ENCODE measurements at regions not wholly inside any gene's neighbourhood (a gene's known extent, or its start where the extent isn't known, plus 50 kb on each side); places are given as distances from the start of the nearest gene placed in this dataset.

- Histone ChIP-seq H3K9ac (ENCODE audit: low read length in 2 of 2) (no peak overlapping the region), H3K27me3 (ENCODE audit: control insufficient read depth in 1 of 2, insufficient read depth in 2 of 2, low read length in 2 of 2) (peaks cover 0 to 3% of the 10 kb centered on the region in 2 donors), H3K4me3 (ENCODE audit: low read length in 2 of 2) (no peak overlapping the region), H3K4me1 (ENCODE audit: control insufficient read depth, insufficient read depth, low read length) (no peaks in the 10 kb centered on the region), H3K9me3 (ENCODE audit: control insufficient read depth in 2 of 2, low read length in 2 of 2) (no peaks in the 10 kb centered on the region), H3K36me3 (ENCODE audit: control insufficient read depth in 2 of 2, insufficient read depth in 2 of 2, low read length in 2 of 2) (no peaks in the 10 kb centered on the region), H3K27ac (ENCODE audit: low read length) (no peak overlapping the region)
These were observed 253.2 kb downstream of the TFCP2L1 start for GRCh38 chr2:121031568-121032340.

GRCh38 chr2:121033461-121033996 is 251.5 kb downstream of the TFCP2L1 start:
- Histone ChIP-seq H3K27ac (ENCODE audit: low read length) (no peak overlapping the region), H3K9me3 (ENCODE audit: control insufficient read depth in 2 of 2, low read length in 2 of 2) (no peaks in the 10 kb centered on the region), H3K36me3 (ENCODE audit: control insufficient read depth in 2 of 2, insufficient read depth in 2 of 2, low read length in 2 of 2) (no peaks in the 10 kb centered on the region), H3K4me1 (ENCODE audit: control insufficient read depth, insufficient read depth, low read length) (peaks cover 2% of the 10 kb centered on the region), H3K4me3 (ENCODE audit: low read length in 2 of 2) (no peak overlapping the region), H3K9ac (ENCODE audit: low read length in 2 of 2) (no peak overlapping the region), H3K27me3 (ENCODE audit: control insufficient read depth in 1 of 2, insufficient read depth in 2 of 2, low read length in 2 of 2) (peaks cover 0 to 3% of the 10 kb centered on the region in 2 donors)

- Histone ChIP-seq H3K9ac (ENCODE audit: low read length in 2 of 2) (no peak overlapping the region), H3K36me3 (ENCODE audit: control insufficient read depth in 2 of 2, insufficient read depth in 2 of 2, low read length in 2 of 2) (no peaks in the 10 kb centered on the region), H3K4me1 (ENCODE audit: control insufficient read depth, insufficient read depth, low read length) (peaks cover 7% of the 10 kb centered on the region), H3K9me3 (ENCODE audit: control insufficient read depth in 2 of 2, low read length in 2 of 2) (no peaks in the 10 kb centered on the region), H3K27ac (ENCODE audit: low read length) (no peak overlapping the region), H3K27me3 (ENCODE audit: control insufficient read depth in 1 of 2, insufficient read depth in 2 of 2, low read length in 2 of 2) (peaks cover 0 to 3% of the 10 kb centered on the region in 2 donors), H3K4me3 (ENCODE audit: low read length in 2 of 2) (no peak overlapping the region)
These were observed 250.5 kb downstream of the TFCP2L1 start for GRCh38 chr2:121034551-121034950.

GRCh38 chr2:121036226-121036692 is 248.7 kb downstream of the TFCP2L1 start:
- H3K36me3 ChIP-seq (ENCODE audit: control insufficient read depth in 2 of 2, insufficient read depth in 2 of 2, low read length in 2 of 2): no peaks in the 10 kb centered on the region
- no peak overlapping the region for H3K4me3 ChIP-seq (ENCODE audit: low read length in 2 of 2)
- no peak overlapping the region for H3K9ac ChIP-seq (ENCODE audit: low read length in 2 of 2)
- H3K4me1 ChIP-seq (ENCODE audit: control insufficient read depth, insufficient read depth, low read length): peaks cover 7% of the 10 kb centered on the region
- no peak overlapping the region for H3K27ac ChIP-seq (ENCODE audit: low read length)
- peaks cover 0 to 3% of the 10 kb centered on the region in 2 donors for H3K27me3 ChIP-seq (ENCODE audit: control insufficient read depth in 1 of 2, insufficient read depth in 2 of 2, low read length in 2 of 2)
- no peaks in the 10 kb centered on the region for H3K9me3 ChIP-seq (ENCODE audit: control insufficient read depth in 2 of 2, low read length in 2 of 2)

- no peak overlapping the region for H3K9ac ChIP-seq (ENCODE audit: low read length in 2 of 2)
- H3K4me3 ChIP-seq (ENCODE audit: low read length in 2 of 2): no peak overlapping the region
- peaks cover 7% of the 10 kb centered on the region for H3K4me1 ChIP-seq (ENCODE audit: control insufficient read depth, insufficient read depth, low read length)
- H3K27ac ChIP-seq (ENCODE audit: low read length): no peak overlapping the region
- no peaks in the 10 kb centered on the region for H3K27me3 ChIP-seq (ENCODE audit: control insufficient read depth in 1 of 2, insufficient read depth in 2 of 2, low read length in 2 of 2)
- H3K36me3 ChIP-seq (ENCODE audit: control insufficient read depth in 2 of 2, insufficient read depth in 2 of 2, low read length in 2 of 2): no peaks in the 10 kb centered on the region
- no peaks in the 10 kb centered on the region for H3K9me3 ChIP-seq (ENCODE audit: control insufficient read depth in 2 of 2, low read length in 2 of 2)
These were observed 247.5 kb downstream of the TFCP2L1 start for GRCh38 chr2:121037480-121037879.

- H3K4me3 ChIP-seq (ENCODE audit: low read length in 2 of 2): no peak overlapping the region
- no peak overlapping the region for H3K9ac ChIP-seq (ENCODE audit: low read length in 2 of 2)
- no peak overlapping the region for H3K27ac ChIP-seq (ENCODE audit: low read length)
- H3K4me1 ChIP-seq (ENCODE audit: control insufficient read depth, insufficient read depth, low read length): peaks cover 7% of the 10 kb centered on the region
- no peaks in the 10 kb centered on the region for H3K36me3 ChIP-seq (ENCODE audit: control insufficient read depth in 2 of 2, insufficient read depth in 2 of 2, low read length in 2 of 2)
- H3K27me3 ChIP-seq (ENCODE audit: control insufficient read depth in 1 of 2, insufficient read depth in 2 of 2, low read length in 2 of 2): no peaks in the 10 kb centered on the region
- no peaks in the 10 kb centered on the region for H3K9me3 ChIP-seq (ENCODE audit: control insufficient read depth in 2 of 2, low read length in 2 of 2)
These were observed 247.0 kb downstream of the TFCP2L1 start for GRCh38 chr2:121038031-121038430.

GRCh38 chr2:121038431-121038830 is 246.6 kb downstream of the TFCP2L1 start:
- H3K36me3 ChIP-seq (ENCODE audit: control insufficient read depth in 2 of 2, insufficient read depth in 2 of 2, low read length in 2 of 2): no peaks in the 10 kb centered on the region
- H3K4me3 ChIP-seq (ENCODE audit: low read length in 2 of 2): no peak overlapping the region
- no peaks in the 10 kb centered on the region for H3K9me3 ChIP-seq (ENCODE audit: control insufficient read depth in 2 of 2, low read length in 2 of 2)
- no peak overlapping the region for H3K27ac ChIP-seq (ENCODE audit: low read length)
- no peaks in the 10 kb centered on the region for H3K27me3 ChIP-seq (ENCODE audit: control insufficient read depth in 1 of 2, insufficient read depth in 2 of 2, low read length in 2 of 2)
- H3K9ac ChIP-seq (ENCODE audit: low read length in 2 of 2): no peak overlapping the region
- H3K4me1 ChIP-seq (ENCODE audit: control insufficient read depth, insufficient read depth, low read length): peaks cover 7% of the 10 kb centered on the region

- Histone ChIP-seq H3K27ac (ENCODE audit: low read length) (no peak overlapping the region), H3K36me3 (ENCODE audit: control insufficient read depth in 2 of 2, insufficient read depth in 2 of 2, low read length in 2 of 2) (no peaks in the 10 kb centered on the region), H3K9me3 (ENCODE audit: control insufficient read depth in 2 of 2, low read length in 2 of 2) (no peaks in the 10 kb centered on the region), H3K27me3 (ENCODE audit: control insufficient read depth in 1 of 2, insufficient read depth in 2 of 2, low read length in 2 of 2) (no peaks in the 10 kb centered on the region), H3K9ac (ENCODE audit: low read length in 2 of 2) (no peak overlapping the region), H3K4me1 (ENCODE audit: control insufficient read depth, insufficient read depth, low read length) (peaks cover 7% of the 10 kb centered on the region), H3K4me3 (ENCODE audit: low read length in 2 of 2) (no peak overlapping the region)
These were observed 245.9 kb downstream of the TFCP2L1 start for GRCh38 chr2:121038891-121039616.

- Histone ChIP-seq H3K36me3 (ENCODE audit: control insufficient read depth in 2 of 2, insufficient read depth in 2 of 2, low read length in 2 of 2) (no peaks in the 10 kb centered on the region), H3K9ac (ENCODE audit: low read length in 2 of 2) (no peak overlapping the region), H3K27ac (ENCODE audit: low read length) (no peak overlapping the region), H3K4me1 (ENCODE audit: control insufficient read depth, insufficient read depth, low read length) (peaks cover 7% of the 10 kb centered on the region), H3K27me3 (ENCODE audit: control insufficient read depth in 1 of 2, insufficient read depth in 2 of 2, low read length in 2 of 2) (no peaks in the 10 kb centered on the region), H3K9me3 (ENCODE audit: control insufficient read depth in 2 of 2, low read length in 2 of 2) (no peaks in the 10 kb centered on the region), H3K4me3 (ENCODE audit: low read length in 2 of 2) (no peak overlapping the region)
These were observed 245.3 kb downstream of the TFCP2L1 start for GRCh38 chr2:121039679-121040078.

- H3K27ac ChIP-seq (ENCODE audit: low read length): no peak overlapping the region
- H3K4me3 ChIP-seq (ENCODE audit: low read length in 2 of 2): no peak overlapping the region
- H3K27me3 ChIP-seq (ENCODE audit: control insufficient read depth in 1 of 2, insufficient read depth in 2 of 2, low read length in 2 of 2): no peaks in the 10 kb centered on the region
- no peak overlapping the region for H3K9ac ChIP-seq (ENCODE audit: low read length in 2 of 2)
- H3K36me3 ChIP-seq (ENCODE audit: control insufficient read depth in 2 of 2, insufficient read depth in 2 of 2, low read length in 2 of 2): no peaks in the 10 kb centered on the region
- H3K4me1 ChIP-seq (ENCODE audit: control insufficient read depth, insufficient read depth, low read length): peaks cover 7% of the 10 kb centered on the region
- no peaks in the 10 kb centered on the region for H3K9me3 ChIP-seq (ENCODE audit: control insufficient read depth in 2 of 2, low read length in 2 of 2)
These were observed 243.5 kb downstream of the TFCP2L1 start for GRCh38 chr2:121041516-121041915.
